NCI-H510A (cell line): ENCODE measurements at regions not wholly inside any gene's neighbourhood (a gene's known extent, or its start where the extent isn't known, plus 50 kb on each side); places are given as distances from the start of the nearest gene placed in this dataset.

Experiments used
- DNase-seq: peaks from one replicate; lab custom pipeline; 2025; lab: John Stamatoyannopoulos, UW

GRCh38 chr20:11130554-11131166, 456.9 kb upstream of the JAG1 start:
- no peak for DNase-seq

- no peak for DNase-seq
Measured at GRCh38 chr20:11132819-11133415, 459.1 kb upstream of the JAG1 start.

GRCh38 chr20:11136691-11137090, 462.9 kb upstream of the JAG1 start:
- no peak for DNase-seq

GRCh38 chr20:11137688-11138087, 463.9 kb upstream of the JAG1 start:
- no peak for DNase-seq

GRCh38 chr20:11140359-11140758, 466.6 kb upstream of the JAG1 start:
- no peak for DNase-seq

GRCh38 chr20:11143481-11143880, 469.7 kb upstream of the JAG1 start:
- DNase-seq: no peak

- no peak for DNase-seq
Measured at GRCh38 chr20:11144114-11144950, 470.5 kb upstream of the JAG1 start.

- DNase-seq: no peak
Measured at GRCh38 chr20:11145616-11146015, 471.8 kb upstream of the JAG1 start.

GRCh38 chr20:11153819-11154218, 480.0 kb upstream of the JAG1 start:
- no peak for DNase-seq

GRCh38 chr20:11155156-11155756, 481.5 kb upstream of the JAG1 start:
- no peak for DNase-seq

GRCh38 chr20:11156922-11157321, 483.1 kb upstream of the JAG1 start:
- no peak for DNase-seq

- DNase-seq: no peak
Measured at GRCh38 chr20:11158146-11158545, 484.3 kb upstream of the JAG1 start.

GRCh38 chr20:11158589-11158988, 484.8 kb upstream of the JAG1 start:
- DNase-seq: no peak

- no peak for DNase-seq
Measured at GRCh38 chr20:11159728-11160127, 485.9 kb upstream of the JAG1 start.

- DNase-seq: no peak
Measured at GRCh38 chr20:11162026-11162775, 488.4 kb upstream of the JAG1 start.

- no peak for DNase-seq
Measured at GRCh38 chr20:11165789-11166188, 492.0 kb upstream of the JAG1 start.

- no peak for DNase-seq
Measured at GRCh38 chr20:11166712-11167111, 492.9 kb upstream of the JAG1 start.

- DNase-seq: no peak
Measured at GRCh38 chr20:11168026-11168425, 494.2 kb upstream of the JAG1 start.

GRCh38 chr20:11170025-11170424, 496.2 kb upstream of the JAG1 start:
- no peak for DNase-seq

GRCh38 chr20:11170565-11170964, 496.8 kb upstream of the JAG1 start:
- DNase-seq: no peak

GRCh38 chr20:11172881-11173280, 499.1 kb upstream of the JAG1 start:
- DNase-seq: no peak

- DNase-seq: no peak
Measured at GRCh38 chr20:11173916-11174315, 500.1 kb upstream of the JAG1 start.
